Testis (tissue), 2 donors: ENCODE measurements at regions not wholly inside any gene's neighbourhood (a gene's known extent, or its start where the extent isn't known, plus 50 kb on each side); places are given as distances from the start of the nearest gene placed in this dataset.

ENCODE experiments used
- DNase-seq: peaks from one replicate; pipeline ENCODE4 v3.0.0-alpha.2; 2019
- H3K27ac ChIP-seq, 2 donors: fragments of 200-600 bp; sonication (generic); one replicate each; pipeline ENCODE4 v1.5.1; 2019
- H3K27me3 ChIP-seq: fragments of 200-600 bp; sonication (generic); one replicate; pipeline ENCODE4 v1.5.1; 2019
- H3K36me3 ChIP-seq: fragments of 200-600 bp; sonication (generic); one replicate; pipeline ENCODE4 v1.5.1; 2017; ENCODE audit warnings: low read depth; ENCODE audit errors: missing control alignments
- H3K4me1 ChIP-seq: fragments of 200-600 bp; sonication (generic); one replicate; pipeline ENCODE4 v1.5.1; 2019
- H3K4me3 ChIP-seq, 2 donors: fragments of 200-600 bp; sonication (generic); one replicate each; pipeline ENCODE4 v1.5.1; 2017 to 2019
- H3K9me3 ChIP-seq: fragments of 200-600 bp; sonication (generic); one replicate; pipeline ENCODE4 v1.5.1; 2017
- POLR2A ChIP-seq: fragments of 450-650 bp; IDR thresholded peaks from one replicate; pipeline ENCODE4 v1.6.1; 2017; ENCODE audit warnings: antibody characterized with exemption, mild to moderate bottlenecking, moderate library complexity
- WGBS, 2 donors: methylation state at CpG; one replicate each; pipeline ENCODE4 v1.1.5; 2018; 5-methylcytosine and 5-hydroxymethylcytosine counted together
- intact Hi-C: fragments of 100-400 bp; cut with DNase I; formaldehyde crosslinking; loops from one replicate; pipeline ENCODE4 v1.15.1; 2023; ENCODE audit warnings: low total_unique reads
- TF ChIP-seq, protein P1 (sequence below), 3 experiments: fragments of 450-650 bp in 2 of 3; fragments of 200-600 bp in 1 of 3; sonication (generic) in 1 of 3; IDR thresholded peaks; one replicate each; pipeline ENCODE4 v1.5.1; 2016 to 2019; ENCODE audit warnings: antibody characterized with exemption in 3 of 3, mild to moderate bottlenecking in 2 of 3, moderate library complexity in 1 of 3

DNA sequence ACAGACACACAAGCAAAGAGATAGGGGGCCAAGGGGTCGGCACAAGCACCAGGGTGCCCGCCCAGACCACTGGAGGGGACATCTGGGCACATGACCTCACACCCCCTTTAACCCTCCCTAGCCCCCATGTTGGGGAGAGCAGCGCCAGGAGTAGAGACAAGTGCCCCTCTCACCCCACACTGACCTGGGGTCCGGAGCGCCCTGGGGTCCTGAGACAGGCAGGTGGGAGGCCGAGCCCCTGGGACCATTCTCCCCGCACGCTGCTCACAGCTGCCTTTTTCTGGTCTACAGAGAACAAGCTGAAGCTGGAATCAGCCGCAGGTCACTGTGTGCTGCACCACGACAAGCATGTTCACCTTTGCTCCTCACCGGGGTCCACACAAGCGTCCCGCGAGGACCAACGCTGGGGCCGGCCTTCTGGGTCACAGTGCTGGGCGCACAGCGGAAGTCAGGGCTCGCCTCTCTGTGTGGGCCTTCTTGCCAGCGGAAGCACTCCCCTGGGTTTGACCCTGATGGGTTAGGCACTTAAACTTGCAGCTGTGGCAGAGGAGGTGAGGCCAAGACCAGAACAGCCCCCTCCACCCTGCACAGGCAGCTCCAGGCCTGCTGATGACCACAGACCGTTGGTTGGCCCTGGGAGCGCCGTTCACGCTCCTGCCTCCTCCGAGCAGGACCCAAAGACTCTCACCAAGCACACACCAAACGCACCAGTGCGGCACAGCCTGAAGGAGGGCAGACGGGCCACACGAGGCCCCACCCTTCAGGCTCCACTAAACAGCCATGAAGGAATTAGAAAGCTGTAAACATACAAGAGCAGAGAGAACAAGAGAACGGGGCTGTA is 275.3 kb downstream of the EIPR1 start:
- TF ChIP-seq POLR2A = no peak
- TF ChIP-seq, protein P1, sequence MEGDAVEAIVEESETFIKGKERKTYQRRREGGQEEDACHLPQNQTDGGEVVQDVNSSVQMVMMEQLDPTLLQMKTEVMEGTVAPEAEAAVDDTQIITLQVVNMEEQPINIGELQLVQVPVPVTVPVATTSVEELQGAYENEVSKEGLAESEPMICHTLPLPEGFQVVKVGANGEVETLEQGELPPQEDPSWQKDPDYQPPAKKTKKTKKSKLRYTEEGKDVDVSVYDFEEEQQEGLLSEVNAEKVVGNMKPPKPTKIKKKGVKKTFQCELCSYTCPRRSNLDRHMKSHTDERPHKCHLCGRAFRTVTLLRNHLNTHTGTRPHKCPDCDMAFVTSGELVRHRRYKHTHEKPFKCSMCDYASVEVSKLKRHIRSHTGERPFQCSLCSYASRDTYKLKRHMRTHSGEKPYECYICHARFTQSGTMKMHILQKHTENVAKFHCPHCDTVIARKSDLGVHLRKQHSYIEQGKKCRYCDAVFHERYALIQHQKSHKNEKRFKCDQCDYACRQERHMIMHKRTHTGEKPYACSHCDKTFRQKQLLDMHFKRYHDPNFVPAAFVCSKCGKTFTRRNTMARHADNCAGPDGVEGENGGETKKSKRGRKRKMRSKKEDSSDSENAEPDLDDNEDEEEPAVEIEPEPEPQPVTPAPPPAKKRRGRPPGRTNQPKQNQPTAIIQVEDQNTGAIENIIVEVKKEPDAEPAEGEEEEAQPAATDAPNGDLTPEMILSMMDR (IDR thresholded peaks at IDR 0.05) = no peak
- Histone ChIP-seq H3K27me3 (no peaks in the 10 kb centered on the region), H3K27ac (no peak overlapping the region), H3K4me3 (no peak overlapping the region), H3K9me3 (no peaks in the 10 kb centered on the region), H3K36me3 (no peaks in the 10 kb centered on the region), H3K4me1 (no peaks in the 10 kb centered on the region)
- intact Hi-C loops = no loop called here
- DNase-seq = no peak
- 83 to 85% methylated on average over 21 to 30 of the region's 30 CpGs for WGBS, 2 donors

DNA sequence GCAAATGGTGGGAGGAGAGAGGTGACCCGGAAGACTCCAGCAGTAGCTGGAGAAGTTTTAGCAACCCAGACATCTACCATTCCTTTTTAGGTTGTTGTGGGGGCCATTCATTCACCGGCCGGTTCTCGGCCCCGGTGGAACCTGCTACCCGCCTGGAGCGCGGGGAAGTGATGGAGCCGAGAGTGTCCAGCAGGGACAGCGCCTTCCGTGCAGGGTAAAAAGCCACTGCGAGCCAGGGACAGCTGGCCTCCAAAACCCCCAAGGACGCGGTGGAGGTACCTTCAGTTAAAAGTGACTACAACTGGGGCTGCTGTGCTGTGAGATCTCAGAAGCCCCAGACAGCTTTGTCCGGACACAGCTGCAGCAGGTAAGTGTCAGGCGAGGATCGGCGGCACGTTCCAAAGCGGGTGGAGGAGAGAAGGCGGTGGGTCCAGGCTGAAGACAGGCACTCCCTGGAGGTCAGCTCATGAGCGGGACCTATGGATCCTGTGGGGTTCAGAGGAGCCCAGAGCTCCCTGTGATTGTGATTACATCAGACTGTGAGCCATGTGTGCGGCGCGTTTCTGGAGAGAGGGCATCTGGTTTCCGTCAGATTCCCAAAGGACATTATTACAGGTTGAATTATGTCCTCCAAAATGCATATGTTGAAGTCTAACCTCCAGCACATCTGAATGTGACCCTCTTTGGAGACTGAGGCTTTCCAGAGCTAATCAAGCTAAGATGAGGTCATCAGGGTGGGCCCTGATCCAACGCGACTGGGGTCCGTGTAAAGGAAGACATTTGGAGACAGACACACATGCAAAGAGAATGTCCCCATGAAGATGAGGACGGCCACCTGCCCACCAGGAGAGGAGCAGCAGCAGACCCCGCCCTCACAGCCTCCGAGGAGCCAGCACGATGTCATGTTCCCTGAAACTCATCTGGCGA is 276.3 kb downstream of the EIPR1 start:
- no peaks in the 10 kb centered on the region for H3K9me3 ChIP-seq
- H3K4me1 ChIP-seq = no peaks in the 10 kb centered on the region
- TF ChIP-seq POLR2A = no peak
- TF ChIP-seq, protein P1 (IDR thresholded peaks at IDR 0.05) = no peak
- intact Hi-C loops = no loop called here
- no peak overlapping the region for H3K4me3 ChIP-seq
- no peak overlapping the region for H3K27ac ChIP-seq
- WGBS, 2 donors = 85 to 88% methylated on average over 32 to 34 of the region's 34 CpGs
- H3K27me3 ChIP-seq = no peaks in the 10 kb centered on the region
- DNase-seq = no peak
- H3K36me3 ChIP-seq = no peaks in the 10 kb centered on the region

DNA sequence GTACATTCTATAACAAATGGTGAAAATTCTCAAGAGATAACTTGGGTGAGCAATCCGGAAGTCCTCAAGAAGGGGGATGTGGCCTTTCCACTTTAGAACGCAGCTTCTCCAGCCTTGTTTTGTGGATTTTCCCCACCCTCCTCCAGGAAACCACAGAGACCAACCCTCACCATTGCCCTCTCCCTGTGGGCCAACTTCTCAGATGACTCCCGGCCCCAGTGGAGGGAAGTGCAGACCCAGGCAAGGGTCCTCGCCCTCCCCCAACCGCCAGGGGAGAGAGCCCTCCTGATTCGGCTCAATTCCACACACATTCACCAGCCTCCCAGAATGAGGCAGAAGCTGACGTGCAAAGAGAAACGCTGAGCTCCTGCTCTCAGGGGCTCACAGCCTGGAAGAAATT is 277.2 kb downstream of the EIPR1 start:
- no peaks in the 10 kb centered on the region for H3K4me1 ChIP-seq
- H3K27me3 ChIP-seq = no peaks in the 10 kb centered on the region
- WGBS, 2 donors = 58 to 67% methylated on average over 8 of the region's 8 CpGs
- H3K36me3 ChIP-seq = no peaks in the 10 kb centered on the region
- TF ChIP-seq POLR2A = no peak
- H3K27ac ChIP-seq = no peak overlapping the region
- intact Hi-C loops = no loop called here
- H3K9me3 ChIP-seq = no peaks in the 10 kb centered on the region
- H3K4me3 ChIP-seq = no peak overlapping the region
- no peak for DNase-seq

DNA sequence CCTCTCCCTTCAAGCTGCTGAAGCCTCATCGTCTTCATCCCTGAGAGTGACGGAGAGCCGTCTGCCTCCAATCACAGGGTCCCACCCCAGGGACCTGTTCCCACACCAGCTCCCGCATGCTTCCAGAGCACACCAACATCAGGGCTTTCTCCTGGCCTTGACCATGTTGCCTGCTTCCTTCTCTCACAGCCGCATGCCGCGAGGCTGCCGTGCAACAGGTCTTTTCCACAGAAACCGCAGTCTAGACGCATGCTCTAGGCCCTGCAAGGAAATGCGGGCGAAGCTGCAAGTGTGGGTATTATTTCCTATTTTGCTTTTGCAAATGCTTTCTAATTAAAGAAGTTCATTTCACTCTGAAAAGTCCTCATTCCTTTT is 277.8 kb downstream of the EIPR1 start:
- no peak for DNase-seq
- Histone ChIP-seq H3K36me3 (no peaks in the 10 kb centered on the region), H3K27ac (no peak overlapping the region), H3K4me3 (no peak overlapping the region), H3K4me1 (no peaks in the 10 kb centered on the region), H3K27me3 (no peaks in the 10 kb centered on the region), H3K9me3 (no peaks in the 10 kb centered on the region)
- no peak for TF ChIP-seq POLR2A
- TF ChIP-seq, protein P1 (IDR thresholded peaks at IDR 0.05) = no peak
- 66 to 75% methylated on average over 11 to 12 of the region's 12 CpGs for WGBS, 2 donors
- intact Hi-C loops = no loop called here

DNA sequence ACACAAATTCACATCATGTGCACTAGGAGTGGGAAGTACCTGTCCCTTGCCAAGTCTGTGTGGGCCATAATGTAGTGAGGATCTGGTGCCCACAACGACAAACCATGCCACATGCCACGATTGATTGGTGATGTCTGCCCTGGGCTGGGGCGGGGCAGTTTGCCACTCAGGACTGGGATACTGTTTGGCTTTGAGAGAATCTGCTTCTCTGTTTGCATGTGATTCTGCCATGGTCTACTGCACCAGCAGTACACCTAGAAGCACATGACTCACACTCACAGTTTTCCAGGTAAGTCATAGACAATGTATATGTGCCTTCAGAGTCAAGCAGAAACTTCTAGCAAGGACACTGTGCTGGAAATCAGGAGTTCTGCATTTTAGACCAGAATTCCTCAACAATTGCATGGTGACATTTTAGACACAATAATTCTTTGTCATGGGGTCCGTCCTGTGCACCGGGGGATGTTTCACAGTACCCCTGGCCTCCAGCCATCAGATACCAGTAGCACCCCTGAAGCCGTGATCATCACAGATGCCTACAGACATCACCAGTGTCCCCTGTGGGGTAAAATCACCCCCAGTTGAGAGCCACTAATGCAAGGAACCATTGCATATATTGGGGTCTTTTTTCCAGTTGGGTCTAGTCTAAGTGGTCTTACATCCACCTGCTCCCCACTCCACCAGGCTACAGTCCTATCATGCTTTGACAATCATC is 278.3 kb downstream of the EIPR1 start:
- no peaks in the 10 kb centered on the region for H3K9me3 ChIP-seq
- WGBS, 2 donors = 91 to 92% methylated on average over 6 of the region's 6 CpGs
- DNase-seq = no peak

More for the DNA sequence above, 278.3 kb downstream of the EIPR1 start:
- Histone ChIP-seq H3K27ac (no peak overlapping the region), H3K4me1 (no peaks in the 10 kb centered on the region), H3K27me3 (no peaks in the 10 kb centered on the region), H3K4me3 (no peak overlapping the region), H3K36me3 (no peaks in the 10 kb centered on the region)
- intact Hi-C loops = no loop called here
- no peak for TF ChIP-seq POLR2A
- TF ChIP-seq, protein P1 (IDR thresholded peaks at IDR 0.05) = no peak
